ENCODE measurements at regions not wholly inside any gene's neighbourhood (a gene's known extent, or its start where the extent isn't known, plus 50 kb on each side); places are given as distances from the start of the nearest gene placed in this dataset.

GRCh38 chr14:66065188-66065587 is 421.0 kb upstream of the CCDC196 start:
- TF ChIP-seq CTCF (IDR thresholded peaks at IDR 0.05 in 8 of 11, conservative IDR thresholded peaks at IDR 0.05 in 3 of 11) (no peak), POLR2A (IDR thresholded peaks at IDR 0.05) (no peak), POLR2AphosphoS5 (IDR thresholded peaks at IDR 0.05) (no peak)
